Heart left ventricle (tissue), 13 donors: ENCODE measurements at regions not wholly inside any gene's neighbourhood (a gene's known extent, or its start where the extent isn't known, plus 50 kb on each side); places are given as distances from the start of the nearest gene placed in this dataset.

Experiments
- POLR2A ChIP-seq, 2 donors: fragments of 450-650 bp; IDR thresholded peaks; one replicate each; pipeline ENCODE4 v1.6.1; 2017; ENCODE audit warnings: antibody characterized with exemption in 2 of 2, mild to moderate bottlenecking in 2 of 2, moderate library complexity in 2 of 2
- TF ChIP-seq, protein P1 (sequence below), 12 donors: fragments of 200-600 bp; sonication (generic) in 4 of 12; IDR thresholded peaks; one replicate each; pipeline versions ENCODE4 v1.5.0 to v1.8.0; 2018 to 2022; ENCODE audit warnings: antibody characterized with exemption in 12 of 12, mild to moderate bottlenecking in 5 of 12
- donor health status: ischemic (EF 13 %, LVEDD 7.1; RV severe dilation, severe dysfunction).
- donor health status: DM: no; HTN: yes; CAD: no.
- donor health status: DM: no; HTN: no; CAD: no.
- donor health status: ischemic (EF 25% LVEDD 6.9; RV normal size, moderate dysfunction).
- donor health status: ischemic (EF 25% LVEDD 5.7; RV mildly dilated, moderate dysfunction).
- donor health status: ischemic (EF 35%, LVEDD 5.7; RV mildly dilated, moderate dysfunction).
- donor health status: nonischemic (EF 11% LVEDD 7.7; RV severe dilation, severe dysfunction).
- donor health status: DM: yes; HTN: yes; CAD: no.
- donor health status: PGD.
- donor health status: ischemic (EF 29% LVEDD 5.4; RV normal size, mild dysfunction).
- donor health status: nonischemic (EF 23%, LVEDD 6.1; RV moderate dilation, normal function).

DNA sequence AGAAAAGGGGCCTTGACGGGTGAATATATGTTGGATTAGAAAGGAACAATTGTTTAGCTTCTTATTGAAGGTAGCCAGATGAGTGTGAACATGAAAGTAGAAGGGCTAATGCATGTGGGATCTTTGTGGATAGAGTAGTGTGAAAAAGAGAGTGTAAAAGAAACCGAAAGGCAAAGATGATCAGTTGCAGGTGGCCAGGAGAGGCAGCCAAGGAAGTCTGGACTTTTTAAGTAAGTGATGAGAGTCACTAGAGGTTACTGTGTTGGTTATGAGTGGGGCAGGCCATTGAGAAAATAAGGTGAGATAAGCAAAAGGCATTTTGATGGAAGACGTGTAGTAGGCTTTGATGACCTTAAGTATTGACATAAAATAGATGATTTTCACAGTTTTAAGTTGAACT lies 64.7 kb upstream of the ETV1 start:
- TF ChIP-seq, protein P1, sequence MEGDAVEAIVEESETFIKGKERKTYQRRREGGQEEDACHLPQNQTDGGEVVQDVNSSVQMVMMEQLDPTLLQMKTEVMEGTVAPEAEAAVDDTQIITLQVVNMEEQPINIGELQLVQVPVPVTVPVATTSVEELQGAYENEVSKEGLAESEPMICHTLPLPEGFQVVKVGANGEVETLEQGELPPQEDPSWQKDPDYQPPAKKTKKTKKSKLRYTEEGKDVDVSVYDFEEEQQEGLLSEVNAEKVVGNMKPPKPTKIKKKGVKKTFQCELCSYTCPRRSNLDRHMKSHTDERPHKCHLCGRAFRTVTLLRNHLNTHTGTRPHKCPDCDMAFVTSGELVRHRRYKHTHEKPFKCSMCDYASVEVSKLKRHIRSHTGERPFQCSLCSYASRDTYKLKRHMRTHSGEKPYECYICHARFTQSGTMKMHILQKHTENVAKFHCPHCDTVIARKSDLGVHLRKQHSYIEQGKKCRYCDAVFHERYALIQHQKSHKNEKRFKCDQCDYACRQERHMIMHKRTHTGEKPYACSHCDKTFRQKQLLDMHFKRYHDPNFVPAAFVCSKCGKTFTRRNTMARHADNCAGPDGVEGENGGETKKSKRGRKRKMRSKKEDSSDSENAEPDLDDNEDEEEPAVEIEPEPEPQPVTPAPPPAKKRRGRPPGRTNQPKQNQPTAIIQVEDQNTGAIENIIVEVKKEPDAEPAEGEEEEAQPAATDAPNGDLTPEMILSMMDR (IDR thresholded peaks at IDR 0.05), result no peak
- no peak for TF ChIP-seq POLR2A (IDR thresholded peaks at IDR 0.05)
